NB4 (cell line): ENCODE measurements at regions not wholly inside any gene's neighbourhood (a gene's known extent, or its start where the extent isn't known, plus 50 kb on each side); places are given as distances from the start of the nearest gene placed in this dataset.

Source experiments
- CTCF ChIP-seq: IDR thresholded peaks from one replicate; pipeline ENCODE4 v1.5.1; 2012; ENCODE audit warnings: low read depth, low read length
- POLR2A ChIP-seq: IDR thresholded peaks from 2 replicates; pipeline ENCODE4 v1.6.1; 2011; ENCODE audit warnings: mild to moderate bottlenecking; ENCODE audit not compliant: insufficient read length; ENCODE audit errors: extremely low read depth

- no peak for TF ChIP-seq CTCF
- no peak for TF ChIP-seq POLR2A
These were observed 139.9 kb downstream of the CPXCR1 start for GRCh38 chrX:88886908-88887307.
